ENCODE measurements at regions not wholly inside any gene's neighbourhood (a gene's known extent, or its start where the extent isn't known, plus 50 kb on each side); places are given as distances from the start of the nearest gene placed in this dataset.

DNA sequence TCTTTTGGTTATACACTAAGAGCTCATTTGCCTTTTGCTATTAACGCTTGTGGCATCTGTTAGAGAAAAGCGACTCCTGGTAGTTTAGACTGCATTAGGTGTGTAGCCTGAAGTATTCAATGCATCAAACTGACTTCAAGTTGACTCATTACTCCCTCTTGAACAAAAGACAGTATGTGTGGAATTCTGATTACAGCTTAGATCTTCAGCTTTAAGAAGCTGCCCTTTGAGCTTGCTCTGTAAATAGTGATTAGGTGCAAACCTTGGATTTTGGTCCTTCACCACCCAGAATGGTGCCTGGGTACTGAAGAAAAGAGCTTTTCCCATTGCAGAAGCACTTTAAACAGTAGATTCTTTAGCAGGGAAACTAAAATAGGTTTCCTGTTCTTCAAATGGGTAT is 62.1 kb downstream of the FAT3 start:
- DNase-seq (ENCODE audit: low spot score), result no peak
- in situ Hi-C loops (cut with MboI; ENCODE audit: low pct_unique_long_range_greater_than_20kb, low sequenced_read_pairs, unreplicated experiment), result no loop called here
- TF ChIP-seq, protein P1, sequence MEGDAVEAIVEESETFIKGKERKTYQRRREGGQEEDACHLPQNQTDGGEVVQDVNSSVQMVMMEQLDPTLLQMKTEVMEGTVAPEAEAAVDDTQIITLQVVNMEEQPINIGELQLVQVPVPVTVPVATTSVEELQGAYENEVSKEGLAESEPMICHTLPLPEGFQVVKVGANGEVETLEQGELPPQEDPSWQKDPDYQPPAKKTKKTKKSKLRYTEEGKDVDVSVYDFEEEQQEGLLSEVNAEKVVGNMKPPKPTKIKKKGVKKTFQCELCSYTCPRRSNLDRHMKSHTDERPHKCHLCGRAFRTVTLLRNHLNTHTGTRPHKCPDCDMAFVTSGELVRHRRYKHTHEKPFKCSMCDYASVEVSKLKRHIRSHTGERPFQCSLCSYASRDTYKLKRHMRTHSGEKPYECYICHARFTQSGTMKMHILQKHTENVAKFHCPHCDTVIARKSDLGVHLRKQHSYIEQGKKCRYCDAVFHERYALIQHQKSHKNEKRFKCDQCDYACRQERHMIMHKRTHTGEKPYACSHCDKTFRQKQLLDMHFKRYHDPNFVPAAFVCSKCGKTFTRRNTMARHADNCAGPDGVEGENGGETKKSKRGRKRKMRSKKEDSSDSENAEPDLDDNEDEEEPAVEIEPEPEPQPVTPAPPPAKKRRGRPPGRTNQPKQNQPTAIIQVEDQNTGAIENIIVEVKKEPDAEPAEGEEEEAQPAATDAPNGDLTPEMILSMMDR (IDR thresholded peaks at IDR 0.05; ENCODE audit: extremely low read depth, insufficient read depth, missing control alignments), result no peak

DNA sequence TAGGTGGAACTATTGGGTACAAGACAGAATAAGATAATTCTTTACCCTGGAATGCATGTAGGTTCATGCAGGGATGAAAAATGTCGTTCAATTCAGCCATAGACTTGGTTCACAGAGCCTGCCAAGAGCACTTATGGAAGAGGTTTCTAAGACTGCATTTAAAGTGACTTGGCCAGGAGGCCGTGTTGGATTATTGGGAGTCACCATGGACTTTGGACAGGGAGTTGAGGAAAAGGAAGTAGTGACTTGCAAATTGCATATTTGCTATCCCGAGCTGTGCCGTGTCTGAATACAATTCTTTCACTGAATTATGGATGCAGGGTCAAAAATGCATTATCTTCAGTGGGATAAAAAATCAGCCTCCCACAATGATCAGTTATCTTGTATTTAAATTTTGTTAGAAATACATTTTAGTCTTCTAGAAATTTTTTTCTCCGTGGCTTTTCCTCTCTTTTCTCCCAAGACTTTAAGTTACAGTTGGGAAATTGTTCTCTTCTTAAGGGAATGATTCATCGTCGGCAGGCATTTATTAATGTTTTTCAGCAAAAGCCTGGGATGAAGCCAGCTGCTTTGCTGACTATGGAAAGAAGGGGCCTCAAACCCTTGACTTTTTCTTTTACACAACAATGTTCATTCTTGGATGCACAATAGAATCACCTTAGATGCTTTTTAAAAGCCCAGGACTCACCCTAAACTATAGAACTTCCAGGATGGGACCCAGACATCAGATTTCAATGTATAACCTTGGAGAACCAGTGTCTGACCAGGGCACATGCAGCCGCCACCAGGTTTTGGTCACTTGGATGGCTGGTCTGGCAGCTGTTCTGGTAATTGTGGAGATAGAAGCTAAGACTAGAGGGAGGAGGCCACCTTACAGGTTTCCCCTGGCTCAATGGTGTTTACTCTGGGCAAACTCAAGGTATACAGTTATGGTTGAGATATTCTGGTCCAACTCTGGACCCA is 70.8 kb downstream of the FAT3 start:
- no peak for DNase-seq (ENCODE audit: low spot score)
- in situ Hi-C loops (cut with MboI; ENCODE audit: low pct_unique_long_range_greater_than_20kb, low sequenced_read_pairs, unreplicated experiment), result no loop called here
- TF ChIP-seq, protein P1 (IDR thresholded peaks at IDR 0.05; ENCODE audit: extremely low read depth, insufficient read depth, missing control alignments), result no peak

DNA sequence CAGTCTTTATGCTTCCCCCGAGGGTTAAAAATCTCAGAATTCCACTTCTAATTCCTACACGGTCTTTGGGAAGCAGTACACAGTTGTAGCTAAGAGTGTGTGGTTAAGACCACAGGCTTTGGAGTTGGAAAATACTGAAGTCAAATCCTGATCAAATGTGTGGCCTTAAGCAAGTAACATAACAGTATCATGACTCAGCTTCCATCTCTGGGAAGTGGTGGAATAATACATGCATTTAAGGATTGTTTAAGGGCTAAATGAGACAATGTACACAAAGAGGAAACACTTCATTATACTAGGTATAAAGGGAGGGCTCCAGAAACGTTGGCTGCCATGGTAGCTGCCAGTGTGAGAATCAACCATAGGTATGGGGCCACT is 71.5 kb downstream of the FAT3 start:
- in situ Hi-C loops (cut with MboI; ENCODE audit: low pct_unique_long_range_greater_than_20kb, low sequenced_read_pairs, unreplicated experiment), result no loop called here
- no peak for DNase-seq (ENCODE audit: low spot score)
- TF ChIP-seq, protein P1 (IDR thresholded peaks at IDR 0.05; ENCODE audit: extremely low read depth, insufficient read depth, missing control alignments), result no peak

DNA sequence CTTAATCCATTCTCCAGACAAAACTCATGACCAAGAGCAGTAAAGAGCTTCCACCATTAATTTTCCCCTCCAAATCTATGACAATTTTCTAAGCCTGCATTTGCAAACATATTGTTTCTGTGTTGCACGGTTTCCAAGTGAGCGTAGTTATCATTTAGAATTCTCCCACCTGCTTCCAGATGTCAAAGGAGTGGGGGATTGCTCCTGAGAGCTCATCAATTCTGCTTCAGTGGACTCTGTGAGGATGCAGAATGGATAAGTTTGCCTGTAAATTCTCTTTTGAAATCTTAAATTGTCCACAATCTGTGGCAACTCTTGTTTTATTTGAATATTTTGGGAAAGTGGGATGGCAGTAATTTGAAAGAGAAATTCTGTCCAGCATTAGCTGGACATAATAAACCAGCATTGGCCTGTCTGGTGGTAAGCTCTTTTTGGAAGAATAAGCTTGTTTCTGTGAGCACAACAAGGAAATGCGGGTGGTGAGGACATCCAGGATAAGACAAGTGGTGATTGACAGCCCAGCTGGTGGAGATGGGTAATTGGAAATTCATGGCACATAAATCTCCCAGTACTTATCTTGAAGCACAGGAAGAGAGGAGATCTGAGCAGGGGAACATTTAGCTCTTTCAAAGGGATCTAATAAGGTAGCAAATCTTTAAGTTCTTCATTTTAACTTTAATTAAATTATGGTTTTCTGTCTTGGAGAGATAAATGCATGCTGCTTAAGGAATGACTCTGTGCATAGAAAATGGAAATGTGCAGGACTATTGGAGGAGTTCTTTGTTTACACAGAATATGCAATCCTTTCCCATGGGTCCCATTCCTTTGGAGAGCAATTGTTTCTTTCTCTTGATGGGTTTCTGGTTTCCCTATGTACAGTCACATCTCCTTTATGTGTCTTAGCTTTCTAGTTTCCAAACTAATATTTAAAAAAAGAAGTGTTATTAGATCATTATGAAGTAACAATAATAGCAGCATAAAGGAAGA is 73.2 kb downstream of the FAT3 start:
- in situ Hi-C loops (cut with MboI; ENCODE audit: low pct_unique_long_range_greater_than_20kb, low sequenced_read_pairs, unreplicated experiment), result no loop called here

DNA sequence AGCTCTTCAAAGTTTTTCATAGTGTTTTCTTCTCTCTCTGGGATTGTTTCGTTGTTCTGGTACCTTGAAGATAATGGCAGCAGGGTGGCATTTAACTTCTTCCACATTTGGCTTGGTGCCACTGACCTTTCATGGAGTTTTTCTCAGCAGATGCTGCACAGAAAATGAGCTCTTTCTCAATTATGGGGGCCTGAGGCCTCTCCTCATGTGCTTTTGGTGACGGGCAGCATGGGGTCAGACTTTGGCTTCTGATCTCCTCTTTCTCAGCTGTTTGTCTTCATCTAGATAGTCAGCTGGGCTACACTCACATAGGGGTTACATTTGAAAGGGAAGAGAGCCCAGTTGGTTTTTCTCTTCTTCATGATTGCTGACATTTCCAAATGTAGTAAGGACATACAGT is 76.3 kb downstream of the FAT3 start:
- in situ Hi-C loops (cut with MboI; ENCODE audit: low pct_unique_long_range_greater_than_20kb, low sequenced_read_pairs, unreplicated experiment), result no loop called here
- TF ChIP-seq, protein P1 (IDR thresholded peaks at IDR 0.05; ENCODE audit: extremely low read depth, insufficient read depth, missing control alignments), result no peak
- DNase-seq (ENCODE audit: low spot score), result no peak

More for the DNA sequence above, 73.2 kb downstream of the FAT3 start:
- TF ChIP-seq, protein P1 (IDR thresholded peaks at IDR 0.05; ENCODE audit: extremely low read depth, insufficient read depth, missing control alignments), result no peak
- no peak for DNase-seq (ENCODE audit: low spot score)

DNA sequence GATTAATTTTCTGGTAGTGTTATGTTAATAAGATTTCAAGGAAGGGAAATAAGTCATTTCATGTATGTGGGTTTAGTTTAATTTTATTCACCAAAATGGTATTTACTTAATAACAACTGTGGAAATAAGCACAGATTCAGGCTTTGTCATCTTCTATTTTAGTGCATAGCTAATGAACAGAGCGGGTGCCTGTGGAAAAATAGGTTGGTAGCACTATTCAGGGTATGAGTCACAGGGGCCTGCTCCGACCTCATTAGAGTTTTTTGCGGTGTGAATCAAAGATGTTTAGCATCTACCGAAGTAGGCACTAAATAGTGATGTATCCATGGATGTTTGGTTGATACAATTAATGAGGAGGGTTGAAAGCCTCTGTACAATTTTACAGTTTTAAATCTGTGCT is 78.2 kb downstream of the FAT3 start:
- TF ChIP-seq, protein P1 (IDR thresholded peaks at IDR 0.05; ENCODE audit: extremely low read depth, insufficient read depth, missing control alignments), result no peak
- in situ Hi-C loops (cut with MboI; ENCODE audit: low pct_unique_long_range_greater_than_20kb, low sequenced_read_pairs, unreplicated experiment), result no loop called here
- no peak for DNase-seq (ENCODE audit: low spot score)
